HL-60 (cell line): ENCODE measurements at regions not wholly inside any gene's neighbourhood (a gene's known extent, or its start where the extent isn't known, plus 50 kb on each side); places are given as distances from the start of the nearest gene placed in this dataset.

Experiments used
- DNase-seq, 2 experiments: peaks; one replicate each; pipeline ENCODE4 v3.0.0-alpha.2; 2010 to 2020; ENCODE audit warnings: low read depth in 1 of 2, low spot score in 1 of 2
- H3K27ac ChIP-seq: fragments of 250-450 bp; sonication (Bioruptor Pico); replicated peaks from 2 replicates; pipeline ENCODE4 v1.5.1; 2020; ENCODE audit warnings: mild to moderate bottlenecking, moderate library complexity
- H3K27me3 ChIP-seq: fragments of 250-450 bp; sonication (Bioruptor Pico); 2 replicates; pipeline ENCODE4 v1.5.1; 2021; ENCODE audit warnings: mild to moderate bottlenecking, moderate library complexity; ENCODE audit not compliant: insufficient read depth, poor library complexity, severe bottlenecking
- H3K4me3 ChIP-seq: replicated peaks from 2 replicates; pipeline ENCODE4 v1.5.1; 2011; ENCODE audit warnings: mild to moderate bottlenecking, control low read depth, low read length; ENCODE audit not compliant: insufficient read depth
- GABPA ChIP-seq: IDR thresholded peaks from 2 replicates; pipeline ENCODE4 v1.6.1; 2012; ENCODE audit warnings: low read depth
- POLR2AphosphoS5 ChIP-seq: IDR thresholded peaks from 2 replicates; pipeline ENCODE4 v1.6.1; 2012; ENCODE audit warnings: low read depth
- REST ChIP-seq: IDR thresholded peaks from 2 replicates; pipeline ENCODE4 v1.6.1; 2012; ENCODE audit warnings: low read depth; ENCODE audit not compliant: insufficient replicate concordance
- SPI1 ChIP-seq: IDR thresholded peaks from 2 replicates; pipeline ENCODE4 v1.6.1; 2012; ENCODE audit warnings: low read depth, mild to moderate bottlenecking, borderline replicate concordance
- TF ChIP-seq, protein P1 (sequence below): IDR thresholded peaks from one replicate; pipeline ENCODE4 v1.5.1; 2011; ENCODE audit warnings: low read length, control low read depth, inconsistent platforms; ENCODE audit not compliant: insufficient read depth

DNA sequence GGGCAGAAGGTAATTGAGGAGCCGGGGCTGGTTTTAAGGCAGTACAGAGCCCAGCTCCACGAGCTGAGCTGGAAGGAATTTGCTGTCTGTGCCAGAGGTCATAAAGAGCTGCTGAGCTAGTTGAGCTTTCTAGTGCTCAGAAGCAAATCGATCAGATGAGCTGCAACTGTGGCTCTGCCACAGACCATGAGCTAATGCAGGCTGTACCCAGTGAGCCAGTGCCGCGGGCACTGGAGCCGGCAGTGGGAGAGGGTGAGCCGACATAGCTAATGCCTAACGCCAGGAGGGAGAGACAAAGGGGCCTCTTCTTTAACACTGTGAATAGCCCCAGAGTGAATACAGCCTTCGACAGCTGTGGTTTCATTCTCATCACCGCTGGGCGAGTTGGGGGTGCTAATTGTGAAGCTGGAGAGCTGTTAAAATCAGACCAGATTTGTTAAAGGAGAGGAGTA lies 410.1 kb upstream of the TCF4 start:
- no peak for TF ChIP-seq POLR2AphosphoS5
- TF ChIP-seq SPI1 = no peak
- no peak for TF ChIP-seq REST
- TF ChIP-seq, protein P1, sequence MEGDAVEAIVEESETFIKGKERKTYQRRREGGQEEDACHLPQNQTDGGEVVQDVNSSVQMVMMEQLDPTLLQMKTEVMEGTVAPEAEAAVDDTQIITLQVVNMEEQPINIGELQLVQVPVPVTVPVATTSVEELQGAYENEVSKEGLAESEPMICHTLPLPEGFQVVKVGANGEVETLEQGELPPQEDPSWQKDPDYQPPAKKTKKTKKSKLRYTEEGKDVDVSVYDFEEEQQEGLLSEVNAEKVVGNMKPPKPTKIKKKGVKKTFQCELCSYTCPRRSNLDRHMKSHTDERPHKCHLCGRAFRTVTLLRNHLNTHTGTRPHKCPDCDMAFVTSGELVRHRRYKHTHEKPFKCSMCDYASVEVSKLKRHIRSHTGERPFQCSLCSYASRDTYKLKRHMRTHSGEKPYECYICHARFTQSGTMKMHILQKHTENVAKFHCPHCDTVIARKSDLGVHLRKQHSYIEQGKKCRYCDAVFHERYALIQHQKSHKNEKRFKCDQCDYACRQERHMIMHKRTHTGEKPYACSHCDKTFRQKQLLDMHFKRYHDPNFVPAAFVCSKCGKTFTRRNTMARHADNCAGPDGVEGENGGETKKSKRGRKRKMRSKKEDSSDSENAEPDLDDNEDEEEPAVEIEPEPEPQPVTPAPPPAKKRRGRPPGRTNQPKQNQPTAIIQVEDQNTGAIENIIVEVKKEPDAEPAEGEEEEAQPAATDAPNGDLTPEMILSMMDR = no peak
- no peak for TF ChIP-seq GABPA
- no peak for DNase-seq
- H3K27me3 ChIP-seq = peaks cover 3% of the 10 kb centered on the region
- H3K27ac ChIP-seq = no peak overlapping the region
- no peak overlapping the region for H3K4me3 ChIP-seq

- TF ChIP-seq, protein P1 = no peak
- TF ChIP-seq SPI1 (no peak), POLR2AphosphoS5 (no peak), REST (no peak), GABPA (no peak)
Measured at GRCh38 chr18:55997151-55997561, 409.2 kb upstream of the TCF4 start.

DNA sequence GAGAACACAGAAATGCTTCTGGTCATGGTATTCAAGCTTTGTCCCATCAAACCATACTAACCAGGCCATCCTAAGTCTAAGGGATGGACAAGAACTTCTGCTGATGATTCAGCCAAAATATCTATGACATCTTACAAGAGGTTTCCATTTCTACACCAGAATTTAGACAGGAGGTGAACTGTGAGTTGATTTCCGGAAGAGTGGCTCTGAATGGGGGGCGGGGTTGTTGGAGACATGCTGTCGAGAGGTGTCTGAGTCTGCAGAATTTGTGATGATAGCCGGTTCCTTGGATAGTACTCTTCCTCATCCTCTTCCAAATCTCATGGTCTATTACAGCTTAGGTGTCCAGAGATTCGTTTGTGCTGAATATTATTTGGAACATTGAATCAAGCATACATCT lies 408.7 kb upstream of the TCF4 start:
- TF ChIP-seq, protein P1 = no peak
- TF ChIP-seq SPI1 (no peak), REST (no peak), GABPA (no peak), POLR2AphosphoS5 (no peak)
- no peak overlapping the region for H3K4me3 ChIP-seq
- no peak overlapping the region for H3K27ac ChIP-seq
- no peak for DNase-seq
- H3K27me3 ChIP-seq = peaks cover 3% of the 10 kb centered on the region

More at GRCh38 chr18:55997151-55997561, 409.2 kb upstream of the TCF4 start:
- Histone ChIP-seq H3K27me3 (peaks cover 3% of the 10 kb centered on the region), H3K4me3 (no peak overlapping the region), H3K27ac (no peak overlapping the region)
- DNase-seq = no peak
